GM23248 (cell line): ENCODE measurements at regions not wholly inside any gene's neighbourhood (a gene's known extent, or its start where the extent isn't known, plus 50 kb on each side); places are given as distances from the start of the nearest gene placed in this dataset.

Experiments
- EZH2 ChIP-seq: fragments of 200-600 bp; sonication (generic); IDR thresholded peaks from 2 replicates; pipeline ENCODE4 v1.6.1; 2018; ENCODE audit warnings: antibody characterized with exemption, mild to moderate bottlenecking; ENCODE audit not compliant: insufficient read depth, poor library complexity, severe bottlenecking
- EZH2phosphoT487 ChIP-seq: fragments of 200-600 bp; sonication (generic); IDR thresholded peaks from 2 replicates; pipeline ENCODE4 v1.6.1; 2018; ENCODE audit warnings: antibody characterized with exemption, moderate library complexity, mild to moderate bottlenecking, low read depth; ENCODE audit not compliant: insufficient read depth

DNA sequence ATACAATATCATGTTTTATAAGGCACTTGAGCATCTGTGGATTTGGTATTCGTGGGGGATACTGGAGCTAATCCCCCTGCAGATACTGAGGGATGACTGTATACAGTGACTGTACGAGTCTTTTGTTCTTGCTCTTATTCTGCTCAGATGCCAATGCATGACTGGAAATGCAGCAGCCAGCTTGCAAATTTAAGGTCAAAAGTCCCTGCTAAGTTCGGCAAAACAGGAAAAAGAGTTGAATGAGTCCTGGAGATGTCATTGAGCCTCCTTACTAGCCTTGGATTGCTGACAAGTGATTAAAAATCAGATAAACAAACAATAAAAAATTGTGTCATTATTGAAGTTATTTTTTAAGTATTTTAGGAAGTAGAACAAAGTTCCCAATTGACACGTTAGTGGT lies 599.3 kb upstream of the IMPG1 start:
- no peak for TF ChIP-seq EZH2
- no peak for TF ChIP-seq EZH2phosphoT487
